ENCODE measurements at regions not wholly inside any gene's neighbourhood (a gene's known extent, or its start where the extent isn't known, plus 50 kb on each side); places are given as distances from the start of the nearest gene placed in this dataset.

DNA sequence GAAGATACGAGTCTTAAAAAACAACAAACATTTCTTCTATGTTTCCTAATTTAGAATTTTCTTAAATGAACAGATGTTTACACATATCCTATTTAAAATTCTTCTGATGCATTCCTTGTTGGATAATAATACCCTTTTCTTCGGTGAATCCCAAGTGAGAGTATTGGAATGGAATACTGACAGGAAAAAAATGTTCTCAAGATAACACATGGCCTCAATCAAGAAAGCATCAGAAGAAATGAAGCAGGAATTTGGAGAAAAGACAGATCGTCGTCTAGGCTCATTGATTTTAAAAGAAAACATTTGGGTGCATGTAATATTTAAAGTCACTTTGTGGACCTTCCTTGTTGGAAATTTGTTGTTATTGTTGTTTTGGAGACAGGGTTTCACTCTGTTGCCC lies 196.9 kb upstream of the ANK2 start:
- no peak for DNase-seq

DNA sequence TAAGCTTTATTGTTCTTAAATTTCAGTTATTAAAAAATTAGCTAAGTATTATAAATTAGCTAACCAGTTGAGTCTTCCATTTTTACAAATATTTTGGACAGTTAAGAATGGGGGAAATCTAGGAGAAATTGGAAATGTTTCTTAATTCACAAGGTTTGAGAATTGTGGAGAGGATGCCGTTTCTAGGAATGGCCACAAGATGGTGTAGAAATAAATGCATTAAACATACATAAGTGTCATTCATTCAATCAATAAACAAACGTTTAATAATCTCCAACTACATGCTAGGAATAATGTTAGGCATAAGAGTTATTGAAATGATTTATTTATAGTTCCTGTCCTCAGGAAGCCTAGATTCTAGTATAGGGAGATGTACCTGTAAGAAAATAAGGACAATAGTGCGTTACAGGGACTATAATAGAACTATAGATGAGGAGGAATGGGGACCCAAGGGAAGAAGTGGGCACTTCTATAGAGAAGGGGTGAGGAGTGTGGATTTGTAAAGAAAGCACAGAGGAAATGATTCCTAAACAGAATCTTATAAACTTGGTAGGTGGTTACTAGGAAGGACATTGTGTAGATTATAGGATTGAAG lies 195.7 kb upstream of the ANK2 start:
- DNase-seq, result no peak

DNA sequence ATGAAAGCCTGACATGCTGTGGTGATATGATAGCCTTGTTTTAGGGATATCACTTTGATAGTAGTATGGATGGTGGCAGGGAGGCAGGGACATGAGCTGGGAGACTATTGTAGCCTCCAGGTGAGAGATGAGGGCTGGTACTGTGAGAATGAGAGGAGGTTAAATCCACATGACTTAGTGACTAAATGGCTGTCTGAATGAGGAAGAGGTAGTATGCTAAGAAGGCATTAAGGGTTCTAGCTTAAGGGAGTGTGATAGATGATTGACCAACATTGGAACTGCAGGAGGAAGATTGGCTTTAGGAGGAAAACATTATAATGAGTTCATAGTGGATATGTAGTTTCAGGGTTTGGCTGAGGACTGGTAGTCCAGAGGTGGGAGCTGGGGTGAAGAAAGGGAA lies 195.0 kb upstream of the ANK2 start:
- no peak for DNase-seq

DNA sequence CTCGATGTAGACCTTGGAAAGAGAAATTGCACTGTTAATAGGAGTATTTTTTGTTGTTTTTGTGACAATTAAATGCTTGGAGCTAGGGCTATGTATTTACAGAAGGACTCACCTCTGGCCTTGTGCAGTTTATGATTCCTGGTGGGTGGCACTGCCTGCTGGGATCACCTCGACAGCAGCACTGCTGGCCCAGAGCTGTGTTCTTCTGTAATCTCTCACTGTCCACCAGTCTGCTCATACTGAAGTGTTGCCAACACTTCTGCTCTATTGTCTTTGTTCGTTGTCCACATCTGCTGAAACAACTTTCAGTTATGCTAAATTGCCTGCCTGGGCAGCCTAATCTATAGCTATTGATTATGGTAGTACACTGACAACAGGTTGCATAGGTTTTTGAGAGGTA lies 194.4 kb upstream of the ANK2 start:
- peak in 1 of 3 experiments; percentile 25 for DNase-seq

DNA sequence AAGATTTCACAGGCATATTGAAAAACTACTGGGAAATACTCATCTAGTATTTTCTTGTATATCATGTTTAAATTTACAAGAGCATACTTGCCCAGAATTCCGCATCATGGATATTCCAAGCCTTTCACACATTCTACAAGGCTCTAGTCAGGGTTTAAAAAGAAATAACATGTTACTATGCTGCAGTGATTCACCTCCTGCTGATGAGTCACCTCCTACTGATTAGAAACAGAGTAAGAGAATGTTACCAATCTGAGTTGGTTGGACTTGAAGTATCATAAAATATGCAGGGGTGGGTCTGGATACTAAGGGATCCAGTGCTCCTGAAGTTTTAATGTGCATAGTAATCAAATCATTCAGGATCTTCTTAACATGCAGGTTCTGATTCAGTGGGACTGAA lies 192.0 kb upstream of the ANK2 start:
- DNase-seq, result no peak

DNA sequence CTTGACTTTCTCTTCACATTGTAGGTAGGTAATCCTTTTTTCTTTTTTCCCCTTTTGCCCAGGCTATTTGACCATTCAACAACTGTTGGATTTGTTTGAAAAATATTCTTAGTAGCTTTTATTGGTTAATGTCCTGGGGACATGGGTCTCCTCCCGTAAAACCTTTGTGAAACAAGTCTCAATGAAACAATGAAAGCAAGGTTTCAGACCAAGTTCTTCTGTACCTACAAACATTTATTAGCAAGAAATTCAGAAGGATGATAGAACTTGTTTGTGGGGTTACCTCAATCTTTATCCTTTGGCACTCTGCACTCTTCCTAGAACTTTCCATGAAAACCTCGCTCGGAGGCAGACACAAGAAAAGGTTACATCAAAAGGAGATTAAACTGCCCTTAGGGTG lies 190.7 kb upstream of the ANK2 start:
- DNase-seq, result no peak

DNA sequence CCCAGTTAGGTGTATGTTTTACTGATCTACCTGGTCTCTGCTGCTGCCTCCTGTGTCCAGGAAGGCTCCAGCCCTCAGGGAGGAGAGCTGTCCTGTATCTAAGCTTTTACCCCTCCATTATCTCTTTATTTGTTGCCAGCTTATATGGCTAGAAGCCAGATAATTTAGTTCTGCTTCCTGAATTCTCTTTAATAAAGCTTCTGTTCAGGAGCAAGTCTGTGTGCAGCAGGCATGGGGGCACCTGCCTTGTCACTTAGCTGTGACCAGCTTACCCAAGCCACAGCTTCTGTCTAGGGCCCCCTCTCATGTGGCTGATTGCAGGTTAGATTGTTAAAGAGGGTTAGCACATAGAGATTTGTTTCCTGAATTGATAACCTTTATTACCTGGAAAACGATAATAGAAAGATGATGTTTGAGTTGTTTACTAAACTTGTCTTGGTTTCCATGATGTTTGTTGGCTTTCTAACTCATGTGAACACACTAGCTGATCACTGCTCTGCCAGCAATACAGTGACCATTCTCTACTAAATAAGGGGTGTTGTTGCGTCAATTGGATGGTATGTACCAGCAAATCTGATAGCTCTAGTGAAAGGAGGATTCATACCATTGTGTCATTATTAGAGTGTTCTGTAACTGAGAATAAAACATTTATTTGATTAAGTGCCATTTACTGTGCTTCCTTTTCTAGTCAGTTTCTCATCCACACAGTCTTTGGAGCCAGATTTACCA lies 189.8 kb upstream of the ANK2 start:
- peak in 2 of 3 experiments; percentile 13 to 65 for DNase-seq

DNA sequence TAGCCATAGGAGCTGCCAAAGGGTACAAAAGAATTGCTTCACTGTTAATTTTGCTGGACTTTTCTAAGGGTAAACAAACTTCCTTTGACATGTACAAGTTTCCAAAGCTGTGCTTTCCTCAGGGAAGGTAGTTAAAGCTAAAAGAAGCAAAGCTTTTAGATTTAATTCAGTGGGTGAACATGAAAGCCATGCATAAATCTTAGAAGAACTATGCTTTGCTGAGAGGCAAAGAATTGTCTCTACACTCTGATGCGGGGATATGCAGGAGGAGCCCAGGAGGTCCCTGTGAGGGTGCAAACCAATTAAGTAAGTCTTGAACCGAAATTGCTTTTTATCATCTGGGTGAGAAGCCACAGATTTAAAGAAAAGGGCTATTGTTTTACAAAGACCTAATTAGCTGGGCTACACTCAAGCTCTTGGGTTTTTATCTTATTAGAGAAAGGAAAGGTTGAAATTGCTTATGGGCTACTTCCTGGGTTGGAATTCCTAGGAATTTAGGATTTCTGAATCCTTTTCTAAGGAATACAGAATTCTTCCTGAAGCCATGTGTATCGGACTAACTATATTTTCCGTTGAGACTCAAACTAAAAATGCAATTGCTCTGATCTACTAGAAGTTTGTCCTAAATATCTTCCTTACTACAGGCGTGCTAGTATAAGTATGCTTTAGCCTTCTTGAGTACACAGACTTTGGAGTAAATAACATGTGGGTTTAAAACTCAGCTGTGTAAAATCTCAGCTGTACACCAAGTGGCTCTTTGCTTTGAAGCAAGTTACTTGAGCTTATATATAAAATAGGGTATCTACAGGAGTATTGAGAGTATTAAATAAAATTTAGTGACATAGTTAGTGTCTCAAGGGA lies 188.4 kb upstream of the ANK2 start:
- DNase-seq, result no peak

DNA sequence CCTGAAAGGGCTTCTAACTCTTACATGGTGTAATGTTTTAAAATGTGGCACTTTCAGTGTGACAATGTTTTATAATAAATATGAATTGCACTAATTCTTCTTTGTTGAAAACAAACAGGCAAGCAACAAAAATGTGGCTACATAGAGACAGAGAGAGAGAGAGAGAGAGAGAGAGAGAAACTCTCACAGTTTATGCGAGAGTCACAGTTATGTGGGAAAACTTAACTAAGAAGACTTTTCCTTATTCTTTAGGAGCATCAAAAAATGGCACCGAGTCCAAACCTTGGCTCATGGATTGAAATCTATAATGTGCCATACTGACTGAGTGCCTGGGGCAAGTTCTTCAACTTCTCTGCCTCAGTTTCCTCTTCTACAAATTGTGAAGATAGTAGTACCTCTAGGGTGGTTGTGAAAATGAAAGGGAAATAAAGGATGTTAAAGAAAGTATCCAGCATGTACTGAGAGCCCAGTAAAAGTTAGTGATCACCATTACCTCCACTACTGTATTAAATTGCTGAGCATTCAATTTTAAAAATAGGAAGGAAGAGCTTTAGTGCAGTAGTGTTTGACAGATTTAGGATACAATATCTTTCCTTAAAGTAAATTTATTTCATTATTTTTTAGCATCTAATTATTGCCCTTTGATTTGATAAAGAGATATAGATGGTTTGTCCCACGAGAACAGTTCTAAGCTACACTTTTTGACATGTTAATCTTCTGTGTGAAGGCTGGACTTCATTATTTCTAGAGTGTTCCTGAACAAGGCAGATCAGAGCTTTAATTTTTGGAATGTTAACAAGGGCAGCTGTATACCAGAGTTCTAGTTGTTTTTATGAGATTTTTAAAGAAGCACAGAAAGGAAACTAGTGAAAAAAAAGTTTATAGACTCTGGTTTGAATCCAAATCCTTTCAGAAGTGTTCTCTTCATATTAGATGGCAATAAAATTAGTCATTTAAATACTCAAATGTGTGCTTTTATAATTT lies 187.5 kb upstream of the ANK2 start:
- no peak for DNase-seq

DNA sequence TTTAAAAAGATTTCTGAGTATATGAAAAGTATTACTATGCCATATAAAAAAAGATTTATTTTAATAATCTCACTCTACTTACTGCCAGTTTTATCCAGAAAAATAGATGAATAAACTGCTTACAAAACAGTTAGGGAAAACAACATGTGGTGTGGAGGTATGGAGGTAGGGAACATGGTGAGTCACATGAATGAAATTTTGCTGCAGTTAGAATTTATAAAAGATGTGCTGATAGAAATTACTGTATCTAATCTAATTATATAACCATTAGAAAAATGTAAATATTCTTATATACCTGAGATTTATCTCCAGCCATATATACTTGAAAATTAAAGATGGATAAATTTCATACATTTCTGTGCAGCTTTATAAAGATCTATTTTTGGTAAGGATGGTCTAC lies 184.0 kb upstream of the ANK2 start:
- DNase-seq, result no peak

DNA sequence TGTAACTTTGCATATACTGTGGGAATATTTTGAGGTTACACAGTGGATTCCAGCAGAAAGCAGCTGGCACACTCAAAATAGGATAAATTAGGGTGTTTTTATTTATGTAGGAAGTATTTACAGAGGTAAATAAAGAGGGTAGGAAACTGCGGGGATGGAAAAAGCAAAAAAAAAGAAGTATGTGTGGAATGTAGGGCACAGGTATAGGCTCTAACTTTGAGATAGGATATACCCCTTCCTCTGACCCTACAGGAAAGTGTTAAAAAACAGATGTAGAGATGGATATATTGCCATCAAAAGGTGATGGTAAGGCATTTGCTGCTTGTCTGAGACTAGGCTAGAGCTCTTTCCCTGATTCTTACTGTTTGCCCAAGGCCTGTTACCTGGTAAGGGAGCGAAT lies 173.1 kb upstream of the ANK2 start:
- no peak for DNase-seq

DNA sequence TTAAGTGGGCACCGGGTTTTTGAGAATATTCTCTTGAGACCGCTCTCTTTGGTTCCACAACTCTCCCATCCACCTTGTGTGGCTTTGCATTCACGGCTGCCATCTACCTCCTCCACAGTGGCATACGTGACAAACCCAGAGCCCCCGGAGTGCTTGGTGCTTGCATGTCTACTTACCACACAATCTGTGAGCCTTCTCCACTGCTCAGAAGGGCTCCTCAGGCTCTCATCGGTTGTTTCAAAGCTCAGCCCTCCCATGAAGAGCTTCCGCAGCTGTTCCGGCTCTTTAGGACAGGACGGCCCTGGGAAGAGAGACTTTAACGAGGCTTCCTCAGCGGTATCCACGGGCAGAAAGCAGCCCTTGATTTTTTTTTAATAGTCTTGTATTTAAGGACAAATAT lies 167.6 kb upstream of the ANK2 start:
- peak in 1 of 3 experiments; percentile 49 for DNase-seq

DNA sequence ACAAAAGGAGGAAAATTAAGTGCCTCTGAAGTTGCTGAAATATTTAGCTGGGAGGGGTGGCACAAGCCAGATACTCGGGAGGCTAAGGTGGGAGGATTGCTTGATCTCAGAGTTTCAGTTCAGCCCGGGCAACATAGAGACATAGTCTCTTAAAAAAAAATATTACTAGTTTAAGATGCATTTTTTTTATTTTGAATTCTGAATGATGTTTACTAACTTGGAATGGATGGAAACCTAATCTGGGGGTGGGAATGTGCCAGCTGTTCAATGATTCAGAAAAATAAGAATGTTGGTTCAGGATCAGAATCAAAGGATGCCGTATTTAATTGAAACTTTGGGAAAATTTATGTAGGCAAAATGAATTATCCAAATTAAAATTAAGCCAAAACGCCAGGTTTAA lies 167.2 kb upstream of the ANK2 start:
- DNase-seq, result no peak

DNA sequence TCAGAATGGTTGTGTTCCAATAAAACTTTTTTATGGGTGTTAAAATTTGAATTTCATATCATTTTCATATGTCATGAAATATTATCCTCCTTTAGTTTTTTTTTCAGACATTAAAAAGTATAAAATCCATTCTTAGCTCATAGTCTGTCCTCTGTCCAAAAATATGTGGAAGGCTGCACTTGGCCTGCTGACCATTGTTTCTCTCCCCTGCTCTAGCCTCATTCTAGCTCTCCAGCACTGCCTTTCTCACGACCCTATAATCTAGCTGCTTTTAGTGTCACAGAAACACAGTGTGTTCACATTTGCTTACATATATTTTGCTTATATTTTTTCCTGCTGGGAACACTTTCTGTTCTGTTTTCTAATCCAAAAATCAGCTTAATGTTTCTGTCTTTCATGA lies 165.0 kb upstream of the ANK2 start:
- no peak for DNase-seq

DNA sequence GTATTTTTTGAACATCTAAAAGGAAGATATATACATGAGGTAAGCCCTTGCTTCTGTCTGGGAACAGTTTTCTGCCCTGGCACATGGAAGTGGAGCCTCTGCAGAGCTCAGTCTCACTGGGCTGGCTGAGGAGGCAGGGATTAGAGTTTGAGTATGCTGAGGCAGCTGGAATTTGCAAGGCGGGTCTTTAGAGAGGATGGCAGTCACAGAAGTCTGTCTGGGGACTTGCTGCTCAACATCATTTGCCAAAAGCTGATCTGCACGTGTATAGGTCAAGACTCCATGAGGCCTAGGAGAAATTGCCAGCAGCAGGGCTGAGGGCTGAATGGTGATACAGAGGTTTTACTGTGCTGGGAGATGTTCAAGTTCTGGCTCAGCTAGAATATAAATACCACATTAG lies 163.6 kb upstream of the ANK2 start:
- DNase-seq, result no peak

DNA sequence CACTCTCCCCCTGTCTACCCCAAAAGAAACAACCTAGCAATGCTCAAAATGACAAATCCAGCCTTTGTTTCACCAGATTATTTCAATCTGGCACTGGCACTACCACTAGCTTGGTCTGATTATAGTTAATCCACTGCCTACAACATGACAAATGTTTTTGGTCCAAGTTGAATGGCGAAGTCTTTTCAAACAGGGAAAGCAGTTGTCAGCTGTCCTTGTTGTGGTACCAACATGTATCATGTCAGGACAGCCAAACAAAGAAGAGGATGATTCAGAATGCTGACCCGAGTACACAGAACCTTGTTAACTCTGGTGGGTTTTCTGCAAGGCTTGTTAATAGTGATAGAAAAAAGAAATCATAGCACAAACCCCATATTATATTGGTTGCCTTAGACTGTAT lies 160.8 kb upstream of the ANK2 start:
- DNase-seq, result no peak

DNA sequence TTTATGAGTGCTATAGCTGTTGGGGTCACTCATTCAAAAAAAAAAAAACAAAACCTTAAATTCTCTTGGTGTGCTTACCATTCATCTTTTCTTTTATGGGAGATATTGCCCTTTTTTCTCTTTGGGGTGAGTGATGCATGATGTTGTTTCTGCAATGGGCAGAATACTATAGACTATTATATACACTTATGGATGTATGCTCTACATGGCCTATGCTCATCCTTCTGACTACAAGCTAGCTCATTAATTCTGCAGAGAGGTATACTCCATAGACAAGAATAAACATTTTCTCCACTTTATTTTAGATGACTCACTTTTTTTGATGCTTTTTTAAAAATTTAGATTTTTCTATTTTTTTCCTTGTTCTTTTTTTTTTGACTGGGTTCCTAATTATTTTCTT lies 160.3 kb upstream of the ANK2 start:
- DNase-seq, result no peak

DNA sequence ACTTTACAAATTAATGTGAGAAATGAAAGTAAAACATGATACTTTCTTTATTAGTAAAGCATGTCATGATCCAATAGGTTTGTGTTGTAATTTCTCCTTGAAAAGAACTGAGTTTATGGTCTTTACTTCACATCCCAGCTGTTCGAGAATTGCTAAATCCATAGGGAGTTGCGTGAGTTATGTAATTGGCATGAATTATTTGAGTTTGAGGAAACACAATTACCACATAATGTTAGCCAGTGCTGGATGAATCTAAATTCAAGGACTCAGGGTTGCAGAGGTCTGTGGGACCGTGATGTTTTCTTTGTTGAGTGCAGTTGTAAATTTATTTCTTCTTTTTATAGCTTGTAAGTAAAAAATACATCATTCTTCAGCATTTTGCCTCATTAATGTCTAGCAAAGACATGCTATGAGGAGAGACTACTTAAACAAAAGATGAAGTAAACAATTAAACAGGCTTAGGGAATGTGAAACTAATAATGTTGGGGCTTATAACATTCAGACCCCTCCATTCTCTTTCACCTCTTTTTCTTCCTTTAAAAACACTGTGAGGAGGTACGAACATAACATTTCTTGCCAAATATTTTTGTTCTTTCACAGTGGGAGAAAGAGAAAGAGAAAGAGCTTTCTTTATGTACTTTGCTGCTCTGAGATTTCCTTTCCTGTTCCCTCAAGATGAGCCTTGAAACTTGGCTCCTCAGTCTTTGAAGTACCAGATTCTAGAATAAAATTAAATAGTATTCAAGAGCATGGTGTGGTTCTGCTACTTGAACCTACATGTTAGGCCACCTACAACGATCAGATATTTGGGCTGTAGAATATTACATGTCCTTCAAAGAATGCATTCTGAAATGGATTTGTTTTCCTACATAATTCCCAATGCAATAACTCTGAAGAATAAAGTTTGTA lies 159.6 kb upstream of the ANK2 start:
- peak in 1 of 3 experiments; percentile 10 for DNase-seq

DNA sequence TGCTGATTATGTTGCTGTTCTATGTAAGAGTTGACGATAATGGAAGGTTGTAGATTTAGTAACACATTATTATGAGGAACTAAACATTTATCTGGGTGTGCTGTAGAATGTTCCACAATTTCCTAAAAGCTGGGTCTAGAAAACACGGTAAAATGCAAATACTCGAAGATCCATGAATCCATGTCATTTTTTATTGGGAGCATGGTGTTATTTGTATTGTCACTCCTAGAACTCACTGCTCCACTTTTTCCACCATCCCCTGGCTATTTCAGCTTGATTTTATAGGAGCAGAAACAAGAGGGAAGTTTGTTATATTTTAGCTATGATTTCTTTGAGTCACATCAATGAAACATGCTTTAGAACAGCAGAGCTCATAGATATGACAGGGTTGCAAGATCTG lies 155.0 kb upstream of the ANK2 start:
- no peak for DNase-seq

DNA sequence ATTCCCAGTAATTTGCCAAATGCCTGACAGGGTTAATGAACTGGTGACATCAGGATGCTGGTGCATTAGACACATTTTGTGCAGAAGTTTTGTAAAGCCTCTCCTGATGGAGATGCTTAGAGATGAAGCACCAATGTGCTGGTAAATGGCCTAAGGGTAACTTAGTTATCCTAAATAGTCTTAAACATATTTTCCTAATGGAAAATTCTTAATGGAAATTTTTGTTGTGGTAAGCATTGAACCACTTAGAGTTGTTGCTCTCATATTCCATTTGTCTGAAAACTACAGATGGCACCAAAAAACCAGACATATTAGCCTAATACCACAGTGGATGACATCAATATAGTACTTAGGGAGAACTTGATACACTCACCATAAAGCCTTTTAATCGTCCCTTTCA lies 154.5 kb upstream of the ANK2 start:
- DNase-seq, result no peak

DNA sequence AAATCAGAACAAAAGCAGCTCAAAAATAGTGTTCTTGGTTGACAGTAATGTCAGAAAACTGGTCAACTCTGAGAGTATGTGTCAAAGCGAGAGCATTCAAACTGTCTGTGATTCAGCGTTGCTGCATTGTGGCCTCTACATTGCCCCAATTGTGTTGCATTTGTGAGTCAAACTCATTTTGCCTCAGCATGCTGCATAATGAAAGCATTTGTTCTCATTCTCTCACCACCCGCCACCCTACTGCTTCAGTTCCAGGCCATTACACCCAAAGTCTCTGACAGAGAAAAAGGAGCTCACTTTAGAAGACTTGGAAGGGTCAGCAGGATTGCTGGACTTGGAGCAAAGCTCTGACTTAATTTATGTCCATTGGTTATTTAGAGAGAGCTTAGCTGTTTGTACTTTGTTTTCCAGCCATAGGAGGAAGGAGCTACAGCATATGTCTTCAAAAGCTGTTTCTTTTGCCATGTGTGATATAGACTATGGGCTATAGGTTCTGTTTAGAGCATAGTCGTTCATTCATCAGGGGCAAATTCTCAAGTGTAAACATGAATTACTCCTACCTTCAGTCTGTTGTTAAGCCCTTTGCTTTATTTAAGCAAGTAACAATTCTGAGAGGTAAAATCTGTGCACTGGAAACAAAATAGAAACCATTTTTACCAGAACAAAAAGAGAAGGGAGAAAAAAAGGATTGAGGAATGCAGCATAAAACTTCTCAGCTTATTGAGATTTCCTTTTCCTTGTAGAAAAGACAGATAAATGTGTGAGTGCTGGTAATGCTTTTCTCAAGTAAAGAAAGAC lies 153.4 kb upstream of the ANK2 start:
- no peak for DNase-seq

Data from NCI-H1417 (cell line).